ENCODE measurements at regions not wholly inside any gene's neighbourhood (a gene's known extent, or its start where the extent isn't known, plus 50 kb on each side); places are given as distances from the start of the nearest gene placed in this dataset.
A peak's percentile ranks its signal among the peaks of the same experiment; 100 is the strongest.
"Not testable (repeated sequence)": the region's sequence is repeated elsewhere in the genome, so short reads cannot be mapped to it uniquely, and the experiment has no call there.

- DNase-seq (ENCODE audit: low read depth in 3 of 3, low spot score in 2 of 3) = no peak
Measured at GRCh38 chr4:32831104-32831503, 2110.9 kb downstream of the PCDH7 start.

GRCh38 chr4:32840461-32841189 is 2120.5 kb downstream of the PCDH7 start:
- DNase-seq (ENCODE audit: low read depth in 3 of 3, low spot score in 2 of 3) = no peak

- DNase-seq (ENCODE audit: low read depth in 3 of 3, low spot score in 2 of 3) = no peak
Measured at GRCh38 chr4:32841217-32841616, 2121.0 kb downstream of the PCDH7 start.

- peak in 1 of 3 donors; percentile 10 for DNase-seq (ENCODE audit: low read depth in 3 of 3, low spot score in 2 of 3)
Measured at GRCh38 chr4:32847461-32847860, 2127.3 kb downstream of the PCDH7 start.

GRCh38 chr4:32855622-32856021 is 2135.5 kb downstream of the PCDH7 start:
- DNase-seq (ENCODE audit: low read depth in 3 of 3, low spot score in 2 of 3) = no peak

- DNase-seq (ENCODE audit: low read depth in 3 of 3, low spot score in 2 of 3) = no peak
Measured at GRCh38 chr4:32858361-32858760, 2138.2 kb downstream of the PCDH7 start.

GRCh38 chr4:32858971-32859370 is 2138.8 kb downstream of the PCDH7 start:
- DNase-seq (ENCODE audit: low read depth in 3 of 3, low spot score in 2 of 3) = no peak

- DNase-seq (ENCODE audit: low read depth in 3 of 3, low spot score in 2 of 3) = no peak
Measured at GRCh38 chr4:32864713-32865351, 2144.7 kb downstream of the PCDH7 start.

GRCh38 chr4:32876546-32876945 is 2156.4 kb downstream of the PCDH7 start:
- no peak for DNase-seq (ENCODE audit: low read depth in 3 of 3, low spot score in 2 of 3)

- no peak for DNase-seq (ENCODE audit: low read depth in 3 of 3, low spot score in 2 of 3)
Measured at GRCh38 chr4:32879913-32880312, 2159.7 kb downstream of the PCDH7 start.

GRCh38 chr4:32884198-32884597 is 2164.0 kb downstream of the PCDH7 start:
- no peak for DNase-seq (ENCODE audit: low read depth in 3 of 3, low spot score in 2 of 3)

- DNase-seq (ENCODE audit: low read depth in 3 of 3, low spot score in 2 of 3) = no peak
Measured at GRCh38 chr4:32890398-32890797, 2170.2 kb downstream of the PCDH7 start.

- no peak for DNase-seq (ENCODE audit: low read depth in 3 of 3, low spot score in 2 of 3)
Measured at GRCh38 chr4:32909053-32909452, 2188.9 kb downstream of the PCDH7 start.

- no peak for DNase-seq (ENCODE audit: low read depth in 3 of 3, low spot score in 2 of 3)
Measured at GRCh38 chr4:32909736-32910135, 2189.6 kb downstream of the PCDH7 start.

GRCh38 chr4:32917586-32917985 is 2197.4 kb downstream of the PCDH7 start:
- DNase-seq (ENCODE audit: low read depth in 3 of 3, low spot score in 2 of 3) = no peak

- DNase-seq (ENCODE audit: low read depth in 3 of 3, low spot score in 2 of 3) = no peak
Measured at GRCh38 chr4:32929796-32930699, 2209.9 kb downstream of the PCDH7 start.

GRCh38 chr4:32930700-32931099 is 2210.5 kb downstream of the PCDH7 start:
- no peak for DNase-seq (ENCODE audit: low read depth in 3 of 3, low spot score in 2 of 3)

GRCh38 chr4:32931475-32931874 is 2211.3 kb downstream of the PCDH7 start:
- no peak for DNase-seq (ENCODE audit: low read depth in 3 of 3, low spot score in 2 of 3)

GRCh38 chr4:32932156-32932555 is 2212.0 kb downstream of the PCDH7 start:
- no peak for DNase-seq (ENCODE audit: low read depth in 3 of 3, low spot score in 2 of 3)

GRCh38 chr4:32939222-32939621 is 2219.1 kb downstream of the PCDH7 start:
- not testable (repeated sequence) for DNase-seq (ENCODE audit: low read depth in 3 of 3, low spot score in 2 of 3)

GRCh38 chr4:32950866-32951265 is 2230.7 kb downstream of the PCDH7 start:
- DNase-seq (ENCODE audit: low read depth in 3 of 3, low spot score in 2 of 3) = no peak

All from right renal cortex interstitium (tissue), 3 donors.